Liver (tissue), 8 donors: ENCODE measurements at regions not wholly inside any gene's neighbourhood (a gene's known extent, or its start where the extent isn't known, plus 50 kb on each side); places are given as distances from the start of the nearest gene placed in this dataset.

Source experiments
- DNase-seq: peaks from one replicate; pipeline ENCODE4 v3.0.0-alpha.2; 2017; ENCODE audit warnings: low spot score
- H3K27ac ChIP-seq, 2 donors: one replicate each; pipeline ENCODE4 v1.7.0; 2013; ENCODE audit warnings: inconsistent platforms in 2 of 2, low read length in 2 of 2, control low read depth in 1 of 2, low read depth in 1 of 2, mild to moderate bottlenecking in 1 of 2
- H3K27me3 ChIP-seq, 4 donors: one replicate each; pipeline versions ENCODE4 v1.6.1 to v1.7.0; 2013; ENCODE audit warnings: low read length in 3 of 4, inconsistent platforms in 1 of 4, mild to moderate bottlenecking in 1 of 4, moderate library complexity in 1 of 4; ENCODE audit not compliant: control insufficient read depth in 4 of 4, insufficient read depth in 4 of 4
- H3K36me3 ChIP-seq, 4 donors: one replicate each; pipeline versions ENCODE4 v1.6.1 to v1.7.0; 2013; ENCODE audit warnings: low read length in 3 of 4, mild to moderate bottlenecking in 3 of 4, low read depth in 1 of 4, moderate library complexity in 1 of 4; ENCODE audit not compliant: control insufficient read depth in 4 of 4, insufficient read depth in 3 of 4
- H3K4me1 ChIP-seq, 4 donors: one replicate each; pipeline versions ENCODE4 v1.6.1 to v1.7.0; 2013; ENCODE audit warnings: low read length in 3 of 4, mild to moderate bottlenecking in 3 of 4, moderate library complexity in 1 of 4; ENCODE audit not compliant: control insufficient read depth in 4 of 4, insufficient read depth in 4 of 4
- H3K4me3 ChIP-seq, 3 donors: one replicate each; pipeline versions ENCODE4 v1.6.1 to v1.7.0; 2013; ENCODE audit warnings: low read length in 3 of 3, control low read depth in 1 of 3, low read depth in 1 of 3, mild to moderate bottlenecking in 1 of 3
- H3K9ac ChIP-seq, 2 donors: one replicate each; pipeline ENCODE4 v1.7.0; 2013; ENCODE audit warnings: low read length in 2 of 2, mild to moderate bottlenecking in 2 of 2, moderate library complexity in 2 of 2, control low read depth in 1 of 2, low read depth in 1 of 2
- H3K9me3 ChIP-seq, 4 donors: one replicate each; pipeline versions ENCODE4 v1.6.1 to v1.7.0; 2013; ENCODE audit warnings: low read length in 3 of 4; ENCODE audit not compliant: control insufficient read depth in 4 of 4
- EGR1 ChIP-seq, 2 donors: IDR thresholded peaks; 2 replicates each; pipeline ENCODE4 v1.6.1; 2016 to 2018; ENCODE audit warnings: antibody characterized with exemption in 2 of 2, low read depth in 2 of 2
- FOXA1 ChIP-seq: IDR thresholded peaks from 2 replicates; pipeline ENCODE4 v1.6.1; 2016; ENCODE audit warnings: antibody characterized with exemption
- GABPA ChIP-seq, 2 donors: IDR thresholded peaks in 1 of 2; conservative IDR thresholded peaks in 1 of 2; 2 replicates each; pipeline ENCODE4 v1.6.1; 2016; ENCODE audit warnings: antibody characterized with exemption in 2 of 2, mild to moderate bottlenecking in 1 of 2, moderate library complexity in 1 of 2
- HNF4A ChIP-seq, 2 donors: conservative IDR thresholded peaks; 2 replicates each; pipeline ENCODE4 v1.6.1; 2016; ENCODE audit warnings: antibody characterized with exemption in 2 of 2, mild to moderate bottlenecking in 2 of 2
- JUND ChIP-seq, 2 donors: IDR thresholded peaks; 2 replicates each; pipeline ENCODE4 v1.6.1; 2016; ENCODE audit warnings: antibody characterized with exemption in 2 of 2
- RAD21 ChIP-seq, 2 donors: IDR thresholded peaks; 2 replicates each; pipeline ENCODE4 v1.6.1; 2016; ENCODE audit warnings: antibody characterized with exemption in 2 of 2, mild to moderate bottlenecking in 2 of 2
- SP1 ChIP-seq: IDR thresholded peaks from 2 replicates; pipeline ENCODE4 v1.6.1; 2018; ENCODE audit warnings: antibody characterized with exemption, mild to moderate bottlenecking
- YY1 ChIP-seq: IDR thresholded peaks from 2 replicates; pipeline ENCODE4 v1.6.1; 2016; ENCODE audit warnings: antibody characterized with exemption, mild to moderate bottlenecking
- WGBS: extraction: QIAGEN DNeasy Blood & Tissue Kit; methylation state at CpG from one replicate; pipeline ENCODE4 v1.1.7; 2013; 5-methylcytosine and 5-hydroxymethylcytosine counted together
- TF ChIP-seq, protein P1 (sequence below): IDR thresholded peaks from 2 replicates; pipeline ENCODE4 v1.6.1; 2016; ENCODE audit warnings: antibody characterized with exemption, mild to moderate bottlenecking
- TF ChIP-seq, protein P2 (sequence below): fragments of 150-350 bp; IDR thresholded peaks from 2 replicates; pipeline ENCODE4 v1.5.1; 2017; ENCODE audit warnings: improper control_type of control experiment, low read depth, low read length; ENCODE audit not compliant: missing input control
- TF ChIP-seq, protein P3 (sequence below): IDR thresholded peaks from 2 replicates; pipeline ENCODE4 v1.6.1; 2016; ENCODE audit warnings: antibody characterized with exemption
- TF ChIP-seq, protein P4 (sequence below): IDR thresholded peaks from 2 replicates; pipeline ENCODE4 v1.6.1; 2016; ENCODE audit warnings: antibody characterized with exemption
- TF ChIP-seq, protein P5 (sequence below): IDR thresholded peaks from 2 replicates; pipeline ENCODE4 v1.6.1; 2016; ENCODE audit warnings: antibody characterized with exemption
- donor health status: healthy.
- donor health status: healthy.
- donor health status: healthy.
- donor health status: healthy.
- donor health status: healthy.

DNA sequence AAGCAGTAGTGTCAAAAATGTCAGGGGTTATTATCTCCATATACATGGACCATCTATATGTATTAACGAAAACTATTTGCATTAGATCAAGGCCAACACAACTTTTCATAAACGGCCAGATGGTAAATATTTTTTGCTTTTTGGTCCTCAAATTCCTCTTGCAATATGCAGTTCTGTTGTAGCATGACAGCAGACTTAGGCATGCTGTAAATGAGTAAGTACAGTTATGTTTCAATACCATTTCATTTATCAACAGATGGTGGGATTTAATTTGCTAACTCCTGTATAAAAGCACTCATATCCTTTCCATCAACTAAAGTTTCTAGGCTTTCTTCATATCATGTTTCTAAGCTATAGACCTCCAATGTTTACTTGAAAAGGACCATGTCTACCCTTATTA lies 208.1 kb downstream of the ANKRD50 start:
- Histone ChIP-seq H3K4me3 (no peak overlapping the region), H3K27ac (no peak overlapping the region), H3K36me3 (no peaks in the 10 kb centered on the region), H3K4me1 (peaks cover 0 to 4% (median 0%) of the 10 kb centered on the region in 4 donors), H3K27me3 (no peaks in the 10 kb centered on the region), H3K9me3 (no peaks in the 10 kb centered on the region), H3K9ac (no peak overlapping the region)
- DNase-seq: no peak
- TF ChIP-seq RAD21 (IDR thresholded peaks at IDR 0.05): no peak
- TF ChIP-seq, protein P1, sequence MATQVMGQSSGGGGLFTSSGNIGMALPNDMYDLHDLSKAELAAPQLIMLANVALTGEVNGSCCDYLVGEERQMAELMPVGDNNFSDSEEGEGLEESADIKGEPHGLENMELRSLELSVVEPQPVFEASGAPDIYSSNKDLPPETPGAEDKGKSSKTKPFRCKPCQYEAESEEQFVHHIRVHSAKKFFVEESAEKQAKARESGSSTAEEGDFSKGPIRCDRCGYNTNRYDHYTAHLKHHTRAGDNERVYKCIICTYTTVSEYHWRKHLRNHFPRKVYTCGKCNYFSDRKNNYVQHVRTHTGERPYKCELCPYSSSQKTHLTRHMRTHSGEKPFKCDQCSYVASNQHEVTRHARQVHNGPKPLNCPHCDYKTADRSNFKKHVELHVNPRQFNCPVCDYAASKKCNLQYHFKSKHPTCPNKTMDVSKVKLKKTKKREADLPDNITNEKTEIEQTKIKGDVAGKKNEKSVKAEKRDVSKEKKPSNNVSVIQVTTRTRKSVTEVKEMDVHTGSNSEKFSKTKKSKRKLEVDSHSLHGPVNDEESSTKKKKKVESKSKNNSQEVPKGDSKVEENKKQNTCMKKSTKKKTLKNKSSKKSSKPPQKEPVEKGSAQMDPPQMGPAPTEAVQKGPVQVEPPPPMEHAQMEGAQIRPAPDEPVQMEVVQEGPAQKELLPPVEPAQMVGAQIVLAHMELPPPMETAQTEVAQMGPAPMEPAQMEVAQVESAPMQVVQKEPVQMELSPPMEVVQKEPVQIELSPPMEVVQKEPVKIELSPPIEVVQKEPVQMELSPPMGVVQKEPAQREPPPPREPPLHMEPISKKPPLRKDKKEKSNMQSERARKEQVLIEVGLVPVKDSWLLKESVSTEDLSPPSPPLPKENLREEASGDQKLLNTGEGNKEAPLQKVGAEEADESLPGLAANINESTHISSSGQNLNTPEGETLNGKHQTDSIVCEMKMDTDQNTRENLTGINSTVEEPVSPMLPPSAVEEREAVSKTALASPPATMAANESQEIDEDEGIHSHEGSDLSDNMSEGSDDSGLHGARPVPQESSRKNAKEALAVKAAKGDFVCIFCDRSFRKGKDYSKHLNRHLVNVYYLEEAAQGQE: no peak
- 66% methylated on average over 2 of the region's 2 CpGs for WGBS

DNA sequence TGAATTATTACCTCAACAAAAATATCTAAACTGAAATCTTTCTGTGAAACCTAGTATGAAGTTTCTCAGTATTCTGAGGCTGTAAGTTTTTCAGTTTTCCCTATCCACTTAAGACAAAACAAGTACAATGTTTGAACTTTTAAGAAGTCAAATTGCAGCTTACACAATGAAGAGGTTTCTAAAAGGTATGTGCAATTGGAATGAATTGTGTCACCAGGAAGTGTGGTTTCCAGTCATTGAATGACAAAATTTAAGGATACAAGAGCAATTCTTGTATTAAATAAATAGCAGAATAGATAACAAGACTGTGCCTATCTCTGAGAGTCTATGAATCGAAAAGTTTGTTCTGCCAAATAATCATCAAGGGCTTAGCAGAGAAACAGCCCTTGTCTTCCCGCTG lies 207.3 kb downstream of the ANKRD50 start:
- H3K27ac ChIP-seq: no peak overlapping the region
- no peak for DNase-seq
- 81% methylated on average over 2 of the region's 2 CpGs for WGBS

DNA sequence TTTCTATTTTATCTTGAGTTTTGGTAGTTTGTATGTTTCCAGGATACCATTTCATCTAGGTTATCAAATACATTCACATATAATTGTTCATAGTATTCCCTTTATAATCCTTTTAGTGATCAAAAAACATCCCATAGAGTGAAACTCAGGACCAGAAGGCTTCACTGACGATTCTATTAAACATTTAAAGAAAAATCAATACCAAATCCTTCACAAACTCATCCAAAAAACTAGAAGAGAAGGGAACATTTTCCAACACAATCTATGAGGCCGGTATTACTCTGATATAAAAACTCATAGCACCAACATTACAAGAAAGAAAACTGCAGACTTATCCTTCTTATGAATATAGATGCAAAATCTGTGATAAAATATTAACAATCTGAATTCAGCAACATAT lies 203.4 kb downstream of the ANKRD50 start:
- TF ChIP-seq, protein P2, sequence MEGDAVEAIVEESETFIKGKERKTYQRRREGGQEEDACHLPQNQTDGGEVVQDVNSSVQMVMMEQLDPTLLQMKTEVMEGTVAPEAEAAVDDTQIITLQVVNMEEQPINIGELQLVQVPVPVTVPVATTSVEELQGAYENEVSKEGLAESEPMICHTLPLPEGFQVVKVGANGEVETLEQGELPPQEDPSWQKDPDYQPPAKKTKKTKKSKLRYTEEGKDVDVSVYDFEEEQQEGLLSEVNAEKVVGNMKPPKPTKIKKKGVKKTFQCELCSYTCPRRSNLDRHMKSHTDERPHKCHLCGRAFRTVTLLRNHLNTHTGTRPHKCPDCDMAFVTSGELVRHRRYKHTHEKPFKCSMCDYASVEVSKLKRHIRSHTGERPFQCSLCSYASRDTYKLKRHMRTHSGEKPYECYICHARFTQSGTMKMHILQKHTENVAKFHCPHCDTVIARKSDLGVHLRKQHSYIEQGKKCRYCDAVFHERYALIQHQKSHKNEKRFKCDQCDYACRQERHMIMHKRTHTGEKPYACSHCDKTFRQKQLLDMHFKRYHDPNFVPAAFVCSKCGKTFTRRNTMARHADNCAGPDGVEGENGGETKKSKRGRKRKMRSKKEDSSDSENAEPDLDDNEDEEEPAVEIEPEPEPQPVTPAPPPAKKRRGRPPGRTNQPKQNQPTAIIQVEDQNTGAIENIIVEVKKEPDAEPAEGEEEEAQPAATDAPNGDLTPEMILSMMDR: no peak
- TF ChIP-seq, protein P3, sequence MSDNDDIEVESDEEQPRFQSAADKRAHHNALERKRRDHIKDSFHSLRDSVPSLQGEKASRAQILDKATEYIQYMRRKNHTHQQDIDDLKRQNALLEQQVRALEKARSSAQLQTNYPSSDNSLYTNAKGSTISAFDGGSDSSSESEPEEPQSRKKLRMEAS: no peak
- TF ChIP-seq EGR1 (IDR thresholded peaks at IDR 0.05; ENCODE audit: low read depth in 2 of 2) (no peak), HNF4A (conservative IDR thresholded peaks at IDR 0.05) (no peak), RAD21 (IDR thresholded peaks at IDR 0.05) (no peak), FOXA1 (no peak), GABPA (IDR thresholded peaks at IDR 0.05 in 1 of 2, conservative IDR thresholded peaks at IDR 0.05 in 1 of 2) (no peak), JUND (IDR thresholded peaks at IDR 0.05) (no peak), YY1 (no peak)
- TF ChIP-seq, protein P4, sequence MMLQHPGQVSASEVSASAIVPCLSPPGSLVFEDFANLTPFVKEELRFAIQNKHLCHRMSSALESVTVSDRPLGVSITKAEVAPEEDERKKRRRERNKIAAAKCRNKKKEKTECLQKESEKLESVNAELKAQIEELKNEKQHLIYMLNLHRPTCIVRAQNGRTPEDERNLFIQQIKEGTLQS: no peak
- TF ChIP-seq, protein P1: no peak
- no peak for DNase-seq
- 32% methylated on average over 2 of the region's 2 CpGs for WGBS
- Histone ChIP-seq H3K27ac (no peak overlapping the region), H3K4me3 (no peak overlapping the region), H3K36me3 (no peaks in the 10 kb centered on the region), H3K4me1 (peaks cover 0 to 4% (median 0%) of the 10 kb centered on the region in 4 donors), H3K27me3 (no peaks in the 10 kb centered on the region), H3K9ac (no peak overlapping the region), H3K9me3 (no peaks in the 10 kb centered on the region)

More for the DNA sequence above, 207.3 kb downstream of the ANKRD50 start:
- TF ChIP-seq, protein P5, sequence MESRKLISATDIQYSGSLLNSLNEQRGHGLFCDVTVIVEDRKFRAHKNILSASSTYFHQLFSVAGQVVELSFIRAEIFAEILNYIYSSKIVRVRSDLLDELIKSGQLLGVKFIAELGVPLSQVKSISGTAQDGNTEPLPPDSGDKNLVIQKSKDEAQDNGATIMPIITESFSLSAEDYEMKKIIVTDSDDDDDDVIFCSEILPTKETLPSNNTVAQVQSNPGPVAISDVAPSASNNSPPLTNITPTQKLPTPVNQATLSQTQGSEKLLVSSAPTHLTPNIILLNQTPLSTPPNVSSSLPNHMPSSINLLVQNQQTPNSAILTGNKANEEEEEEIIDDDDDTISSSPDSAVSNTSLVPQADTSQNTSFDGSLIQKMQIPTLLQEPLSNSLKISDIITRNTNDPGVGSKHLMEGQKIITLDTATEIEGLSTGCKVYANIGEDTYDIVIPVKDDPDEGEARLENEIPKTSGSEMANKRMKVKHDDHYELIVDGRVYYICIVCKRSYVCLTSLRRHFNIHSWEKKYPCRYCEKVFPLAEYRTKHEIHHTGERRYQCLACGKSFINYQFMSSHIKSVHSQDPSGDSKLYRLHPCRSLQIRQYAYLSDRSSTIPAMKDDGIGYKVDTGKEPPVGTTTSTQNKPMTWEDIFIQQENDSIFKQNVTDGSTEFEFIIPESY: no peak
- TF ChIP-seq SP1: no peak
- Histone ChIP-seq H3K36me3 (no peaks in the 10 kb centered on the region), H3K4me3 (no peak overlapping the region), H3K9ac (no peak overlapping the region), H3K9me3 (no peaks in the 10 kb centered on the region), H3K4me1 (peaks cover 0 to 4% (median 0%) of the 10 kb centered on the region in 4 donors), H3K27me3 (no peaks in the 10 kb centered on the region)
